ENCODE measurements at regions not wholly inside any gene's neighbourhood (a gene's known extent, or its start where the extent isn't known, plus 50 kb on each side); places are given as distances from the start of the nearest gene placed in this dataset.

- Histone ChIP-seq H3K9me2 (ENCODE audit: insufficient read depth) (no peaks in the 10 kb centered on the region), H3K4me3 (peak overlapping the region; percentile 15; the same call in 1 of the 2 replicates), H3K9me3 (ENCODE audit: insufficient read depth, low read depth) (peaks cover 19% of the 10 kb centered on the region; the same call in 1 of the 2 replicates), H2AFZ (peak overlapping the region; percentile 31; the same call in 1 of the 2 replicates), H3K36me3 (ENCODE audit: low read depth) (no peaks in the 10 kb centered on the region), H3F3A (ENCODE audit: insufficient read depth, low read depth) (peaks cover 33% of the 10 kb centered on the region), H3K4me2 (peak overlapping the region; percentile 63), H4K20me1 (ENCODE audit: insufficient read depth) (no peaks in the 10 kb centered on the region), H3K27me3 (ENCODE audit: insufficient read depth, low read depth) (no peaks in the 10 kb centered on the region), H3K27ac (peak overlapping the region; percentile 90), H3K4me1 (replicated peaks; ENCODE audit: insufficient read depth) (peaks cover 34% of the 10 kb centered on the region), H3K79me2 (ENCODE audit: low read depth) (no peaks in the 10 kb centered on the region)
- no peak for TF ChIP-seq EZH2 (IDR thresholded peaks at IDR 0.05; ENCODE audit: low read depth)
- TF ChIP-seq CTCF (conservative IDR thresholded peaks at IDR 0.05) = 0 out of 2 replicates have a peak, but pooled peaks have one; percentile 26
- intact Hi-C loops (cut with micrococcal nuclease; ENCODE audit: unreplicated experiment) = loop anchor here (10.0 kb wide), 1 partner anchor 71 kb away; no protein-coding TSS in a partner anchor
- DNase-seq = peak; percentile 37 to 94
- ChIA-PET POLR2A (ENCODE audit: unreplicated experiment) (interaction anchor here (0.7 kb wide), 1 partner anchor 69 kb away, joined by 3 read pairs; no protein-coding TSS in a partner anchor), CTCF (no interaction called here)
- BruUV-seq (replicated peaks) = no TSS peak
Observed at GRCh38 chr13:50644081-50644871, 199.2 kb downstream of the DLEU7 start.

GRCh38 chr13:50645092-50645491 is 198.4 kb downstream of the DLEU7 start:
- POLR2A ChIA-PET (ENCODE audit: unreplicated experiment) = no interaction called here

GRCh38 chr13:50646070-50646469 is 197.4 kb downstream of the DLEU7 start:
- Histone ChIP-seq H3K27ac (peak overlapping the region; percentile 90), H2AFZ (no peak overlapping the region), H3K27me3 (ENCODE audit: insufficient read depth, low read depth) (no peaks in the 10 kb centered on the region), H3F3A (ENCODE audit: insufficient read depth, low read depth) (peaks cover 33% of the 10 kb centered on the region), H3K4me3 (0 out of 2 replicates have a peak overlapping the region, but pooled peaks have one; percentile 7), H3K4me2 (peak overlapping the region; percentile 63), H3K9me3 (ENCODE audit: insufficient read depth, low read depth) (peaks cover 23% of the 10 kb centered on the region; the same call in 1 of the 2 replicates), H3K36me3 (ENCODE audit: low read depth) (no peaks in the 10 kb centered on the region), H3K9me2 (ENCODE audit: insufficient read depth) (no peaks in the 10 kb centered on the region), H3K4me1 (replicated peaks; ENCODE audit: insufficient read depth) (peaks cover 40% of the 10 kb centered on the region), H3K79me2 (ENCODE audit: low read depth) (no peaks in the 10 kb centered on the region), H4K20me1 (ENCODE audit: insufficient read depth) (no peaks in the 10 kb centered on the region)
- ChIA-PET CTCF (no interaction called here), POLR2A (ENCODE audit: unreplicated experiment) (no interaction called here)
- no TSS peak for BruUV-seq (replicated peaks)
- no peak for DNase-seq
- intact Hi-C loops (cut with micrococcal nuclease; ENCODE audit: unreplicated experiment) = loop anchor here (10.0 kb wide), 1 partner anchor 69 kb away; no protein-coding TSS in a partner anchor
- TF ChIP-seq CTCF (conservative IDR thresholded peaks at IDR 0.05) (no peak), EZH2 (IDR thresholded peaks at IDR 0.05; ENCODE audit: low read depth) (no peak)

More at GRCh38 chr13:50645092-50645491, 198.4 kb downstream of the DLEU7 start:
- Histone ChIP-seq H4K20me1 (ENCODE audit: insufficient read depth) (no peaks in the 10 kb centered on the region), H3K27me3 (ENCODE audit: insufficient read depth, low read depth) (no peaks in the 10 kb centered on the region), H3K27ac (peak overlapping the region; percentile 90), H3K4me3 (peak overlapping the region; percentile 15; the same call in 1 of the 2 replicates), H3K4me1 (replicated peaks; ENCODE audit: insufficient read depth) (peaks cover 34% of the 10 kb centered on the region), H3K79me2 (ENCODE audit: low read depth) (no peaks in the 10 kb centered on the region), H2AFZ (no peak overlapping the region), H3K36me3 (ENCODE audit: low read depth) (no peaks in the 10 kb centered on the region), H3F3A (ENCODE audit: insufficient read depth, low read depth) (peaks cover 33% of the 10 kb centered on the region), H3K9me3 (ENCODE audit: insufficient read depth, low read depth) (peaks cover 23% of the 10 kb centered on the region; the same call in 1 of the 2 replicates), H3K9me2 (ENCODE audit: insufficient read depth) (no peaks in the 10 kb centered on the region), H3K4me2 (peak overlapping the region; percentile 63)
- BruUV-seq (replicated peaks) = no TSS peak
- TF ChIP-seq CTCF (conservative IDR thresholded peaks at IDR 0.05) (no peak), EZH2 (IDR thresholded peaks at IDR 0.05; ENCODE audit: low read depth) (no peak)
- peak in 1 of 2 experiments; percentile 82 for DNase-seq
- CTCF ChIA-PET = no interaction called here
- intact Hi-C loops (cut with micrococcal nuclease; ENCODE audit: unreplicated experiment) = loop anchor here (1.0 to 10.0 kb wide), 2 partner anchors 31 to 70 kb away; no protein-coding TSS in a partner anchor

Data from PC-9 (cell line).